Left renal pelvis (tissue), 4 donors: ENCODE measurements at regions not wholly inside any gene's neighbourhood (a gene's known extent, or its start where the extent isn't known, plus 50 kb on each side); places are given as distances from the start of the nearest gene placed in this dataset.
A peak's percentile ranks its signal among the peaks of the same experiment; 100 is the strongest.
"Not testable (repeated sequence)": the region's sequence is repeated elsewhere in the genome, so short reads cannot be mapped to it uniquely, and the experiment has no call there.

Source experiments
- DNase-seq, 4 donors: peaks; one replicate each; pipeline ENCODE4 v3.0.0-alpha.2; 2013; ENCODE audit warnings: low read depth in 4 of 4, low spot score in 3 of 4

GRCh38 chr2:7368211-7368610 is 451.0 kb downstream of the RNF144A start:
- no peak for DNase-seq

DNA sequence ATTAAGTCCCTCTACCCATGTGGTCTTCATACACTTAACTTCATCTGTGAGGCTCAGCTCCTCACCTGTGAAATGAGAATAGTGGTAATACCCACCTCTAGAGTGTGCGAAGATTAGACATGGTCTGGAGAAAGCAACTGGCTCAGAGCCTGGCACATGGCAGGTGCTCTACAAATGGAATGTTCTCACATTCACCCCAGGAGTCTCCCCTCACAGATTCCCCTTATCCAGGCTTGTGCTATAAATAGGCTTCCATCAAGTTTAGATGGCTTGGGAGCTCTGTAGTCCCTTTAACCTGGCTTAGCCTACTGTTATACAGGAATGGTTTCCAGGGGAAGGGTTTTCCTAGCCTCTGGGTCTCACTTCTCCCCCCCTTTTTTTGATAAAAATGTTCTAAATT is 455.9 kb downstream of the RNF144A start:
- no peak for DNase-seq

DNA sequence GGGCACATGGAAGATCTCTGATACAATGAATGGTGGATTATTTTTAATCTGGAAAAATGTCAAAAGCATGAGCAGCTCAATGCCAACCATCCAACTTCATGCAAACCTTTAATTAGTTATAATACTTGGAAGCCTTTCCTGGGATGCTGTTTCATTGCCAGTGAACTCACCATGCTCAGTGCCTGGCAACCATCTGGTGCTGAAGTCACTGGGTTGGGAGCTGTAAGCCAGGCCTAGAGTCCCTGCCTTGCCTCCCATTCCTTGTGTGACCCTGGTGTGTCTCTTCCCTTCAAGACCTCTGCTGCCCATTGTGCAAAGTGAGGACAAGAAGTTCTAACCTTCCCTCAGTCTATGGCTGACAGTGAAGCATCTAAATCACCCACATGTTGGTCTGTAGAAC is 458.7 kb downstream of the RNF144A start:
- DNase-seq = no peak

- peak in 3 of 4 donors; percentile 21 to 48 (median 37) for DNase-seq
Measured at GRCh38 chr2:7377916-7378569, 460.8 kb downstream of the RNF144A start.

DNA sequence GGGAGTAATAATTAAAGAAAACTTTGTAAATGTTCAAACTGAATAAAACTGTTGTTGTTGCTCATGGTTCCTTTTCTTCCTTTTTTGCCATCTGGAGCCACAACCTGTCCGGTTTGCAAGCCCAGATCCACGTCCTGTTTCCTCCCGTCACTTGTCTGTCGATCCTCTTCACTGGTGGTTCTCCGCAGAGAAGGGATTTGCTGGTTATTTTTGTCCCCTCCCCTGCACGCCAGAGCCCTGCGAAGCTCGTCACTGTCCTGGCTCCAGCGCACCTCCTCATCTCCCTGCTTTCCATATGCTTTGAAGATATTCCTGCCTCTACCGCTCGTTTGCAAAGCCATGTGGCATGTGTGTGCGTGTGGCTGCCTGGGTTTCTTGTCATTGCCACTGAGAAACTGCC is 461.4 kb downstream of the RNF144A start:
- no peak for DNase-seq

- DNase-seq = no peak
Measured at GRCh38 chr2:7379799-7380198, 462.6 kb downstream of the RNF144A start.

- DNase-seq = no peak
Measured at GRCh38 chr2:7384773-7385349, 467.6 kb downstream of the RNF144A start.

DNA sequence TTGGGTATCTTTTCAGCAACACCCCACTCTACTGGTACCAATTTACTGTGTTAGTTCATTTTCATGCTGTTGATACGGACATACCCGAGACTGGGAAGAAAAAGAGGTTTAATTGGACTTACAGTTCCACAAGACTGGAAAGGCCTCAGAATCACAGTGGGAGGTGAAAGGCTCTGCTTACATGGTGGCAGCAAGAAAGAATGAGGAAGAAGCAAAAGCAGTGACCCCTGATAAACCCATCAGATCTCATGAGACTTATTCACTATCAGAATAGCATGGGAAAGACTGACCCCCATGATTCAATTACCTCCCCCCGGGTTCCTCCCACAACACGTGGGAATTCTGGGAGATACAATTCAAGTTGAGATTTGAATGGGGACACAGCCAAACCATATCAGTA is 473.1 kb downstream of the RNF144A start:
- DNase-seq = not testable (repeated sequence)

DNA sequence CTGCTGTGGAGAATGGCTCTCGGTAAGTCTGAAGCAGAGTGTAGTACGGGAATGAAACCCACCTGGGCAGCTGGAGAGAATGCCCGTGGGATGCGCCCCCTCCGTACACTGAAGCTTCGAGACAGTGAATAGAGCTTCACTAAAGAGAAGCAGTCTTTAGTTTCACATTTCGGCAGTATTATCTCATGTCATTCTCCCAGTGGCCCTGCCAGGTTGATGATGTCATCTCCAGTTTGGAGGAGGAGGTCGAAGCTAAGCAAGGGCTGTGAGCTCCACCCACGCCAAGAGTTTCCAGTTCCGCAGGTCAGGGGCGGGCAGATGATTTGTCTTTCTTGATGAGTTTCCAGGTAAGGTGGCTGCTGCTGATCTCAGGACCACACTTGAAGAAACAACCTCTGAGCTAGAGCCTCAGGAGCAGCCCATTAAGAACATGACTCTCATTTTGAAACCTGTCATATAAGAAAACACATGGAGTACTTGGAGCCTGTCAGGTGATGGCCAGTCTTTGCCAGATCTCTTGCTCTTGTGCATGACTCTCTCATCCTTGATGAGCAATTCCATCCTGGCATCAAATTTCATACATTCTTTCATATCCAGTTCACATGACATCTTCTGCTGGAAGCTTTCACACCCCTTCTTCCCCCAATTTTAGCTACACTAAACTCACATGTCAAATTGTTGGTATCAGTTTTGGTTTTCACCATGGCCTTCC is 475.0 kb downstream of the RNF144A start:
- DNase-seq = no peak

GRCh38 chr2:7394195-7394594 is 477.0 kb downstream of the RNF144A start:
- DNase-seq = no peak

GRCh38 chr2:7400628-7401027 is 483.4 kb downstream of the RNF144A start:
- no peak for DNase-seq

- no peak for DNase-seq
Measured at GRCh38 chr2:7403092-7403775, 486.0 kb downstream of the RNF144A start.

- DNase-seq = no peak
Measured at GRCh38 chr2:7405861-7406715, 488.9 kb downstream of the RNF144A start.

DNA sequence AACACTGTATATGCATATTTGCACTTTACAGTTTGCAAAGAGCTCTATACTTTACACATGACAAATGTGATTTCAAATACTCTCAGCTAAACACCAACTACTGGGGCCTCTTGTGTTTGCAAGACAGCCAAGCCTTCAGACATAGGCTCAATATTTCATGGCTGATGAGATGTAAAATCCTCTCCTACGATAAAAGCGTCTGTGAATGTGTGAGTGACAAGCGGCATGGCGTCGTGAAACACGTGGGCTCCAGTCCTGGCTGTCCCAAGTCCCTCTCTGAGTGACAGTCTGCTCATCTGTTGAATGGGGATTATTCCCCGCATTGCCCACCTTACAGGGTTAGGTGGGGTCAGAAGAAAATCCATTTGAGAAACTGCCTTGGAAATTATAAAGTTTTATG is 489.8 kb downstream of the RNF144A start:
- no peak for DNase-seq

DNA sequence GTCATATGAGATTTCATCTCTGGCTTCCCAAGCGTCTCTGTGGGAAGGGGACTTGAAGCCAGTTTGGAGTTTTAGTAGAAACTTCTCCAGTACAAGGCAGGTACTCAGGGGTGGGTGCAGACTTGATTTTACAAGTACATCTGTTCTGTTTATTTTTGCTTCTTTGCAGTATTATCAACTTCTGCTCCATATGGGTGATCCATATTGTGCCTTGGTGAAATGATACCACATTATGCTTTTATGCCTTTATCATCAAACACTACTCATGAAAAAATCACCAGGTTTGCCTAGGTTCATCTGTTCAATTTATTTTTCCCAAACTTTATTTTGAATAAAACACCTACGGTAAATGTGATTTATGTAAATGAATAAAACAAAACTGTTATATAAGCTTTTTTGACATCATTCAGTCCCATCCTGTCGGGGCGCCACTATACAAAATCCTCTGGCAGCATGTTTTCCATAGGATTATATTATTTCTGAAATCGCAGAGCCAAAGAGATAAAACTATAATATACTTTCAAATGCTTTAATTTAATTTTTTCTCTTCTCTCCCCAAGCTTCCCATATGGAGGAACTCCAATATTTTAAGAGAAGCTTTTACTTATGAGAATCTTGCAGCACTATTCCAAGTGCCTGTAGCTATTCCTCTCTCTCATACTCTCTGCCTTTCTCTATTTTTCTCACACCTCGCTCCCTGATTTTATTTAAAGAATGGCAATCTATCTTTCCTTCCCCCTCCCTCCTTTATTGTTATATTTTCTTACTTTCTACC is 490.9 kb downstream of the RNF144A start:
- DNase-seq = no peak

GRCh38 chr2:7411691-7412090 is 494.5 kb downstream of the RNF144A start:
- DNase-seq = no peak

GRCh38 chr2:7417845-7418742 is 500.9 kb downstream of the RNF144A start:
- no peak for DNase-seq

- DNase-seq = no peak
Measured at GRCh38 chr2:7419186-7419585, 502.0 kb downstream of the RNF144A start.

GRCh38 chr2:7419814-7420311 is 502.7 kb downstream of the RNF144A start:
- DNase-seq = no peak
